Activated T-helper 17 cell treated with anti-CD3 and anti-CD28 coated beads, Interleukin-2, amount 50 U/mL, for 72 hours (primary cell): ENCODE measurements at regions not wholly inside any gene's neighbourhood (a gene's known extent, or its start where the extent isn't known, plus 50 kb on each side); places are given as distances from the start of the nearest gene placed in this dataset.

ENCODE experiments used
- ATAC-seq: fragments of 150-1000 bp; cut with Tn5 transposase; replicated peaks from 2 replicates; pipeline ENCODE4 v1.10.0; 2021; ENCODE audit warnings: mild to moderate bottlenecking, moderate library complexity
- H3K27ac Mint-ChIP-seq: one replicate; pipeline ENCODE4 v1.8.0; 2022; ENCODE audit warnings: mixed read lengths
- H3K27me3 Mint-ChIP-seq: one replicate; pipeline ENCODE4 v1.8.0; 2022; ENCODE audit warnings: mixed read lengths
- H3K36me3 Mint-ChIP-seq: one replicate; pipeline ENCODE4 v1.8.0; 2022; ENCODE audit warnings: low read depth, mild to moderate bottlenecking, mixed read lengths
- H3K4me1 Mint-ChIP-seq: one replicate; pipeline ENCODE4 v1.8.0; 2022; ENCODE audit warnings: mixed read lengths
- H3K4me3 Mint-ChIP-seq: one replicate; pipeline ENCODE4 v1.8.0; 2022; ENCODE audit warnings: mild to moderate bottlenecking, mixed read lengths
- H3K9me3 Mint-ChIP-seq: one replicate; pipeline ENCODE4 v1.8.0; 2022; ENCODE audit warnings: mixed read lengths

GRCh38 chr21:27589781-27590180 lies 622.9 kb upstream of the ADAMTS5 start:
- no peaks in the 10 kb centered on the region for H3K27me3 Mint-ChIP-seq
- H3K4me1 Mint-ChIP-seq, result no peaks in the 10 kb centered on the region
- H3K36me3 Mint-ChIP-seq, result no peaks in the 10 kb centered on the region
- H3K27ac Mint-ChIP-seq, result no peak overlapping the region
- no peak for ATAC-seq
- no peak overlapping the region for H3K4me3 Mint-ChIP-seq
- peaks cover 4% of the 10 kb centered on the region for H3K9me3 Mint-ChIP-seq

GRCh38 chr21:27586986-27587385 lies 620.1 kb upstream of the ADAMTS5 start:
- H3K9me3 Mint-ChIP-seq, result no peaks in the 10 kb centered on the region
- H3K27ac Mint-ChIP-seq, result no peak overlapping the region
- no peaks in the 10 kb centered on the region for H3K36me3 Mint-ChIP-seq
- no peaks in the 10 kb centered on the region for H3K4me1 Mint-ChIP-seq
- H3K27me3 Mint-ChIP-seq, result no peaks in the 10 kb centered on the region
- no peak overlapping the region for H3K4me3 Mint-ChIP-seq
- no peak for ATAC-seq

GRCh38 chr21:27586326-27586725 lies 619.4 kb upstream of the ADAMTS5 start:
- no peak for ATAC-seq
- Mint-ChIP-seq H3K9me3 (no peaks in the 10 kb centered on the region), H3K27me3 (no peaks in the 10 kb centered on the region), H3K4me3 (no peak overlapping the region), H3K27ac (no peak overlapping the region), H3K4me1 (no peaks in the 10 kb centered on the region), H3K36me3 (no peaks in the 10 kb centered on the region)

GRCh38 chr21:27584256-27584655 lies 617.4 kb upstream of the ADAMTS5 start:
- no peak overlapping the region for H3K4me3 Mint-ChIP-seq
- no peaks in the 10 kb centered on the region for H3K4me1 Mint-ChIP-seq
- H3K9me3 Mint-ChIP-seq, result peaks cover 3% of the 10 kb centered on the region
- no peak overlapping the region for H3K27ac Mint-ChIP-seq
- ATAC-seq, result no peak
- H3K36me3 Mint-ChIP-seq, result no peaks in the 10 kb centered on the region
- no peaks in the 10 kb centered on the region for H3K27me3 Mint-ChIP-seq

- H3K27ac Mint-ChIP-seq, result no peak overlapping the region
- no peak overlapping the region for H3K4me3 Mint-ChIP-seq
- no peaks in the 10 kb centered on the region for H3K4me1 Mint-ChIP-seq
- no peaks in the 10 kb centered on the region for H3K36me3 Mint-ChIP-seq
- no peak for ATAC-seq
- H3K27me3 Mint-ChIP-seq, result no peaks in the 10 kb centered on the region
- H3K9me3 Mint-ChIP-seq, result peaks cover 7% of the 10 kb centered on the region
These were observed 616.1 kb upstream of the ADAMTS5 start for GRCh38 chr21:27582948-27583430.

- Mint-ChIP-seq H3K27me3 (no peaks in the 10 kb centered on the region), H3K4me3 (no peak overlapping the region), H3K9me3 (peaks cover 7% of the 10 kb centered on the region), H3K36me3 (no peaks in the 10 kb centered on the region), H3K27ac (no peak overlapping the region), H3K4me1 (no peaks in the 10 kb centered on the region)
- ATAC-seq, result no peak
These were observed 615.5 kb upstream of the ADAMTS5 start for GRCh38 chr21:27582246-27582947.

GRCh38 chr21:27581168-27581567 lies 614.3 kb upstream of the ADAMTS5 start:
- H3K27me3 Mint-ChIP-seq, result no peaks in the 10 kb centered on the region
- no peak overlapping the region for H3K4me3 Mint-ChIP-seq
- no peaks in the 10 kb centered on the region for H3K36me3 Mint-ChIP-seq
- H3K27ac Mint-ChIP-seq, result no peak overlapping the region
- H3K9me3 Mint-ChIP-seq, result peaks cover 7% of the 10 kb centered on the region
- no peaks in the 10 kb centered on the region for H3K4me1 Mint-ChIP-seq
- ATAC-seq, result no peak

- no peaks in the 10 kb centered on the region for H3K27me3 Mint-ChIP-seq
- ATAC-seq, result no peak
- no peaks in the 10 kb centered on the region for H3K4me1 Mint-ChIP-seq
- no peak overlapping the region for H3K27ac Mint-ChIP-seq
- H3K4me3 Mint-ChIP-seq, result no peak overlapping the region
- H3K9me3 Mint-ChIP-seq, result peaks cover 7% of the 10 kb centered on the region
- H3K36me3 Mint-ChIP-seq, result no peaks in the 10 kb centered on the region
These were observed 613.4 kb upstream of the ADAMTS5 start for GRCh38 chr21:27580276-27580675.

- no peak overlapping the region for H3K4me3 Mint-ChIP-seq
- no peak for ATAC-seq
- H3K9me3 Mint-ChIP-seq, result peaks cover 13% of the 10 kb centered on the region
- no peaks in the 10 kb centered on the region for H3K4me1 Mint-ChIP-seq
- H3K27ac Mint-ChIP-seq, result no peak overlapping the region
- H3K36me3 Mint-ChIP-seq, result no peaks in the 10 kb centered on the region
- H3K27me3 Mint-ChIP-seq, result no peaks in the 10 kb centered on the region
These were observed 611.9 kb upstream of the ADAMTS5 start for GRCh38 chr21:27578741-27579265.

GRCh38 chr21:27572696-27573095 lies 605.8 kb upstream of the ADAMTS5 start:
- no peaks in the 10 kb centered on the region for H3K36me3 Mint-ChIP-seq
- H3K4me1 Mint-ChIP-seq, result no peaks in the 10 kb centered on the region
- ATAC-seq, result no peak
- H3K4me3 Mint-ChIP-seq, result no peak overlapping the region
- H3K27me3 Mint-ChIP-seq, result no peaks in the 10 kb centered on the region
- H3K9me3 Mint-ChIP-seq, result peaks cover 6% of the 10 kb centered on the region
- no peak overlapping the region for H3K27ac Mint-ChIP-seq

- H3K9me3 Mint-ChIP-seq, result peaks cover 6% of the 10 kb centered on the region
- H3K4me1 Mint-ChIP-seq, result no peaks in the 10 kb centered on the region
- ATAC-seq, result no peak
- H3K27ac Mint-ChIP-seq, result no peak overlapping the region
- H3K27me3 Mint-ChIP-seq, result no peaks in the 10 kb centered on the region
- H3K4me3 Mint-ChIP-seq, result no peak overlapping the region
- H3K36me3 Mint-ChIP-seq, result no peaks in the 10 kb centered on the region
These were observed 604.8 kb upstream of the ADAMTS5 start for GRCh38 chr21:27571706-27572105.

- Mint-ChIP-seq H3K4me3 (no peak overlapping the region), H3K36me3 (no peaks in the 10 kb centered on the region), H3K9me3 (peaks cover 6% of the 10 kb centered on the region), H3K4me1 (no peaks in the 10 kb centered on the region), H3K27me3 (no peaks in the 10 kb centered on the region), H3K27ac (no peak overlapping the region)
- ATAC-seq, result no peak
These were observed 603.5 kb upstream of the ADAMTS5 start for GRCh38 chr21:27570306-27570868.

GRCh38 chr21:27569831-27570230 lies 602.9 kb upstream of the ADAMTS5 start:
- Mint-ChIP-seq H3K4me3 (no peak overlapping the region), H3K27me3 (no peaks in the 10 kb centered on the region), H3K4me1 (no peaks in the 10 kb centered on the region), H3K9me3 (peaks cover 6% of the 10 kb centered on the region), H3K27ac (no peak overlapping the region), H3K36me3 (no peaks in the 10 kb centered on the region)
- ATAC-seq, result no peak

- Mint-ChIP-seq H3K27me3 (no peaks in the 10 kb centered on the region), H3K9me3 (peaks cover 3% of the 10 kb centered on the region), H3K4me1 (no peaks in the 10 kb centered on the region), H3K4me3 (no peak overlapping the region), H3K27ac (no peak overlapping the region), H3K36me3 (no peaks in the 10 kb centered on the region)
- ATAC-seq, result no peak
These were observed 602.2 kb upstream of the ADAMTS5 start for GRCh38 chr21:27569091-27569490.

- no peaks in the 10 kb centered on the region for H3K9me3 Mint-ChIP-seq
- H3K27me3 Mint-ChIP-seq, result no peaks in the 10 kb centered on the region
- H3K36me3 Mint-ChIP-seq, result no peaks in the 10 kb centered on the region
- ATAC-seq, result no peak
- H3K4me3 Mint-ChIP-seq, result no peak overlapping the region
- no peaks in the 10 kb centered on the region for H3K4me1 Mint-ChIP-seq
- no peak overlapping the region for H3K27ac Mint-ChIP-seq
These were observed 600.5 kb upstream of the ADAMTS5 start for GRCh38 chr21:27567381-27567780.
